HEK293 (cell line): ENCODE measurements at regions not wholly inside any gene's neighbourhood (a gene's known extent, or its start where the extent isn't known, plus 50 kb on each side); places are given as distances from the start of the nearest gene placed in this dataset.

ENCODE experiments used
- CTCF ChIA-PET: fragments of 350-600 bp; formaldehyde crosslinking; extraction: SDS; loops from one replicate; lab custom pipeline; 2021; ENCODE audit warnings: antibody characterized with exemption; lab: Yijun Ruan, JAX
- POLR2A ChIA-PET: fragments of 300-600 bp; formaldehyde crosslinking; extraction: SDS; loops from one replicate; lab custom pipeline; 2020; ENCODE audit warnings: antibody characterized with exemption, inconsistent platforms; lab: Yijun Ruan, JAX
- H3K27ac ChIP-seq: fragments of 200-500 bp; sonication (Bioruptor generic); 2 replicates; pipeline ENCODE4 v1.5.1; 2014; ENCODE audit warnings: low read depth, low read length, control low read depth, inconsistent platforms; ENCODE audit errors: extremely low read depth
- H3K36me3 ChIP-seq, 2 experiments: fragments of 200-500 bp in 1 of 2; sonication (Bioruptor generic) in 1 of 2; 1 replicate in 1 of 2; 2 replicates in 1 of 2; pipeline ENCODE4 v1.5.1; 2014 to 2017; ENCODE audit warnings: inconsistent platforms in 2 of 2, low read length in 2 of 2; ENCODE audit not compliant: control insufficient read depth in 2 of 2, insufficient read depth in 1 of 2
- H3K4me1 ChIP-seq: fragments of 200-500 bp; sonication (Bioruptor generic); 2 replicates; pipeline ENCODE4 v1.5.1; 2014; ENCODE audit warnings: mild to moderate bottlenecking, low read length, inconsistent platforms; ENCODE audit not compliant: control insufficient read depth, insufficient read depth
- H3K4me3 ChIP-seq: 2 replicates; pipeline ENCODE4 v1.5.1; 2011; ENCODE audit warnings: low read depth, mild to moderate bottlenecking, control low read depth, low read length, moderate library complexity
- H3K9me3 ChIP-seq: fragments of 200-500 bp; sonication (Bioruptor generic); 2 replicates; pipeline ENCODE4 v1.5.1; 2014; ENCODE audit warnings: low read depth, low read length, inconsistent platforms; ENCODE audit not compliant: control insufficient read depth, insufficient read depth
- EGR2 ChIP-seq: fragments of 450-650 bp; formaldehyde crosslinking; IDR thresholded peaks from 2 replicates; pipeline ENCODE4 v1.5.1; 2016; ENCODE audit warnings: low read depth, missing biosample characterization, missing genetic modification characterization
- KLF10 ChIP-seq: fragments of 450-650 bp; IDR thresholded peaks from 2 replicates; pipeline ENCODE4 v1.5.1; 2018; ENCODE audit warnings: missing biosample characterization, mild to moderate bottlenecking, missing genetic modification characterization
- KLF17 ChIP-seq: fragments of 450-650 bp; formaldehyde crosslinking; IDR thresholded peaks from 2 replicates; pipeline ENCODE4 v1.5.1; 2016; ENCODE audit warnings: missing biosample characterization, missing genetic modification characterization
- MEIS1 ChIP-seq: sonication (generic); formaldehyde crosslinking; IDR thresholded peaks from 2 replicates; pipeline ENCODE4 v1.8.1; 2022; ENCODE audit warnings: missing genetic modification reagents, mild to moderate bottlenecking, borderline replicate concordance
- ZBTB20 ChIP-seq: fragments of 450-650 bp; formaldehyde crosslinking; IDR thresholded peaks from 2 replicates; pipeline ENCODE4 v1.5.1; 2016; ENCODE audit warnings: missing biosample characterization, missing genetic modification characterization
- ZBTB8A ChIP-seq: fragments of 450-650 bp; formaldehyde crosslinking; IDR thresholded peaks from 2 replicates; pipeline ENCODE4 v1.5.1; 2016; ENCODE audit warnings: missing biosample characterization, missing genetic modification characterization
- ZNF324 ChIP-seq: fragments of 450-650 bp; formaldehyde crosslinking; IDR thresholded peaks from 2 replicates; pipeline ENCODE4 v1.5.1; 2016; ENCODE audit warnings: missing biosample characterization, missing genetic modification characterization
- ZNF37A ChIP-seq: fragments of 450-650 bp; IDR thresholded peaks from 2 replicates; pipeline ENCODE4 v1.5.1; 2018; ENCODE audit warnings: missing biosample characterization, missing genetic modification characterization
- ZNF548 ChIP-seq: fragments of 450-650 bp; formaldehyde crosslinking; IDR thresholded peaks from 2 replicates; pipeline ENCODE4 v1.5.1; 2016; ENCODE audit warnings: missing biosample characterization, missing genetic modification characterization
- ZNF561 ChIP-seq: fragments of 450-650 bp; IDR thresholded peaks from 2 replicates; pipeline ENCODE4 v1.5.1; 2018; ENCODE audit warnings: missing biosample characterization, missing genetic modification characterization, borderline replicate concordance
- ZNF610 ChIP-seq: fragments of 450-650 bp; formaldehyde crosslinking; IDR thresholded peaks from 2 replicates; pipeline ENCODE4 v1.5.1; 2016; ENCODE audit warnings: missing biosample characterization, missing genetic modification characterization, borderline replicate concordance
- ZNF792 ChIP-seq: fragments of 450-650 bp; formaldehyde crosslinking; IDR thresholded peaks from 2 replicates; pipeline ENCODE4 v1.5.1; 2016; ENCODE audit warnings: missing biosample characterization, missing genetic modification characterization
- ZSCAN5A ChIP-seq: fragments of 450-650 bp; formaldehyde crosslinking; IDR thresholded peaks from 2 replicates; pipeline ENCODE4 v1.5.1; 2016; ENCODE audit warnings: missing biosample characterization, missing genetic modification characterization
- TF ChIP-seq, protein P1 (sequence below): fragments of 450-650 bp; formaldehyde crosslinking; IDR thresholded peaks from 2 replicates; pipeline ENCODE4 v1.5.1; 2016; ENCODE audit warnings: missing biosample characterization, missing genetic modification characterization
- TF ChIP-seq, protein P2 (sequence below): fragments of 450-650 bp; formaldehyde crosslinking; IDR thresholded peaks from 2 replicates; pipeline ENCODE4 v1.5.1; 2016; ENCODE audit warnings: missing biosample characterization, missing genetic modification characterization
- TF ChIP-seq, protein P3 (sequence below): fragments of 450-650 bp; formaldehyde crosslinking; IDR thresholded peaks from 2 replicates; pipeline ENCODE4 v1.5.1; 2016; ENCODE audit warnings: missing biosample characterization, missing genetic modification characterization
- TF ChIP-seq, protein P4 (sequence below): fragments of 450-650 bp; formaldehyde crosslinking; IDR thresholded peaks from 2 replicates; pipeline ENCODE4 v1.5.1; 2016; ENCODE audit warnings: missing biosample characterization, missing genetic modification characterization, low read depth
- TF ChIP-seq, protein P5 (sequence below): fragments of 450-650 bp; formaldehyde crosslinking; IDR thresholded peaks from 2 replicates; pipeline ENCODE4 v1.5.1; 2017; ENCODE audit warnings: missing biosample characterization, missing genetic modification characterization

DNA sequence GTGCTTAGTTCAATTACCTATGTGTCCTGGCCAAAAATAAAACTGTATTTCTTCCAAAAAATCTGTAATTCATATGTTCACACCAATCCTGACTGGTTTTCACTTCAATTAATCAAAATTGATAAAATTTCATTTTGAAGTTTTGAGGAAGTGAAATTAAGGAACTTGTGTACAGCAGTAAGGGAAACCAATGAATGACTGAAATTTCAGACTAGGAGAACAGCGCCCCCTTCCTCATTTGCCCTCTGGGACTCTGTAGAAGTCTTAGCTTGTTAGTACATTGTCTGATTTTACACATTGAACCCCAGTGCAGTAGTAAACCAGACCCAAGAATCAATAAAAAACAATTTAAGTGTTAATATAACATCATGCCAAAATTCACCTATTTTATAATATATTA is 495.3 kb upstream of the AGTR1 start:
- CTCF ChIA-PET, result interaction anchor here (0.6 to 1.4 kb wide), 6 partner anchors 8 to 410 kb away, joined by 3 to 6 read pairs (median 3); no protein-coding TSS in a partner anchor
- no peaks in the 10 kb centered on the region for H3K36me3 ChIP-seq
- TF ChIP-seq ZNF324 (tag by site-specific recombination) (no peak), ZBTB20 (tag by site-specific recombination) (no peak), ZNF561 (tag by site-specific recombination) (no peak), ZNF792 (tag by site-specific recombination) (no peak), ZNF610 (tag by site-specific recombination) (no peak), ZNF548 (tag by site-specific recombination) (no peak), EGR2 (tag by site-specific recombination) (no peak), KLF17 (no peak), ZSCAN5A (no peak), ZBTB8A (tag by site-specific recombination) (no peak), MEIS1 (CRISPR knock-in tag) (no peak), KLF10 (tag by site-specific recombination) (no peak), ZNF37A (tag by site-specific recombination) (no peak)
- TF ChIP-seq, protein P1, sequence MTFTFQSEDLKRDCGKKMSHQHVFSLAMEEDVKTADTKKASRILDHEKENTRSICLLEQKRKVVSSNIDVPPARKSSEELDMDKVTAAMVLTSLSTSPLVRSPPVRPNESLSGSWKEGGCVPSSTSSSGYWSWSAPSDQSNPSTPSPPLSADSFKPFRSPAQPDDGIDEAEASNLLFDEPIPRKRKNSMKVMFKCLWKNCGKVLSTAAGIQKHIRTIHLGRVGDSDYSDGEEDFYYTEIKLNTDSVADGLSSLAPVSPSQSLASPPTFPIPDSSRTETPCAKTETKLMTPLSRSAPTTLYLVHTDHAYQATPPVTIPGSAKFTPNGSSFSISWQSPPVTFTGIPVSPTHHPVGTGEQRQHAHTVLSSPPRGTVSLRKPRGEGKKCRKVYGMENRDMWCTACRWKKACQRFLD, result no peak
- TF ChIP-seq, protein P2, sequence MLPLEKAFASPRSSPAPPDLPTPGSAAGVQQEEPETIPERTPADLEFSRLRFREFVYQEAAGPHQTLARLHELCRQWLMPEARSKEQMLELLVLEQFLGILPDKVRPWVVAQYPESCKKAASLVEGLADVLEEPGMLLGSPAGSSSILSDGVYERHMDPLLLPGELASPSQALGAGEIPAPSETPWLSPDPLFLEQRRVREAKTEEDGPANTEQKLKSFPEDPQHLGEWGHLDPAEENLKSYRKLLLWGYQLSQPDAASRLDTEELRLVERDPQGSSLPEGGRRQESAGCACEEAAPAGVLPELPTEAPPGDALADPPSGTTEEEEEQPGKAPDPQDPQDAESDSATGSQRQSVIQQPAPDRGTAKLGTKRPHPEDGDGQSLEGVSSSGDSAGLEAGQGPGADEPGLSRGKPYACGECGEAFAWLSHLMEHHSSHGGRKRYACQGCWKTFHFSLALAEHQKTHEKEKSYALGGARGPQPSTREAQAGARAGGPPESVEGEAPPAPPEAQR (tag by site-specific recombination), result no peak
- TF ChIP-seq, protein P3, sequence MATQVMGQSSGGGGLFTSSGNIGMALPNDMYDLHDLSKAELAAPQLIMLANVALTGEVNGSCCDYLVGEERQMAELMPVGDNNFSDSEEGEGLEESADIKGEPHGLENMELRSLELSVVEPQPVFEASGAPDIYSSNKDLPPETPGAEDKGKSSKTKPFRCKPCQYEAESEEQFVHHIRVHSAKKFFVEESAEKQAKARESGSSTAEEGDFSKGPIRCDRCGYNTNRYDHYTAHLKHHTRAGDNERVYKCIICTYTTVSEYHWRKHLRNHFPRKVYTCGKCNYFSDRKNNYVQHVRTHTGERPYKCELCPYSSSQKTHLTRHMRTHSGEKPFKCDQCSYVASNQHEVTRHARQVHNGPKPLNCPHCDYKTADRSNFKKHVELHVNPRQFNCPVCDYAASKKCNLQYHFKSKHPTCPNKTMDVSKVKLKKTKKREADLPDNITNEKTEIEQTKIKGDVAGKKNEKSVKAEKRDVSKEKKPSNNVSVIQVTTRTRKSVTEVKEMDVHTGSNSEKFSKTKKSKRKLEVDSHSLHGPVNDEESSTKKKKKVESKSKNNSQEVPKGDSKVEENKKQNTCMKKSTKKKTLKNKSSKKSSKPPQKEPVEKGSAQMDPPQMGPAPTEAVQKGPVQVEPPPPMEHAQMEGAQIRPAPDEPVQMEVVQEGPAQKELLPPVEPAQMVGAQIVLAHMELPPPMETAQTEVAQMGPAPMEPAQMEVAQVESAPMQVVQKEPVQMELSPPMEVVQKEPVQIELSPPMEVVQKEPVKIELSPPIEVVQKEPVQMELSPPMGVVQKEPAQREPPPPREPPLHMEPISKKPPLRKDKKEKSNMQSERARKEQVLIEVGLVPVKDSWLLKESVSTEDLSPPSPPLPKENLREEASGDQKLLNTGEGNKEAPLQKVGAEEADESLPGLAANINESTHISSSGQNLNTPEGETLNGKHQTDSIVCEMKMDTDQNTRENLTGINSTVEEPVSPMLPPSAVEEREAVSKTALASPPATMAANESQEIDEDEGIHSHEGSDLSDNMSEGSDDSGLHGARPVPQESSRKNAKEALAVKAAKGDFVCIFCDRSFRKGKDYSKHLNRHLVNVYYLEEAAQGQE (tag by site-specific recombination), result no peak
- TF ChIP-seq, protein P4, sequence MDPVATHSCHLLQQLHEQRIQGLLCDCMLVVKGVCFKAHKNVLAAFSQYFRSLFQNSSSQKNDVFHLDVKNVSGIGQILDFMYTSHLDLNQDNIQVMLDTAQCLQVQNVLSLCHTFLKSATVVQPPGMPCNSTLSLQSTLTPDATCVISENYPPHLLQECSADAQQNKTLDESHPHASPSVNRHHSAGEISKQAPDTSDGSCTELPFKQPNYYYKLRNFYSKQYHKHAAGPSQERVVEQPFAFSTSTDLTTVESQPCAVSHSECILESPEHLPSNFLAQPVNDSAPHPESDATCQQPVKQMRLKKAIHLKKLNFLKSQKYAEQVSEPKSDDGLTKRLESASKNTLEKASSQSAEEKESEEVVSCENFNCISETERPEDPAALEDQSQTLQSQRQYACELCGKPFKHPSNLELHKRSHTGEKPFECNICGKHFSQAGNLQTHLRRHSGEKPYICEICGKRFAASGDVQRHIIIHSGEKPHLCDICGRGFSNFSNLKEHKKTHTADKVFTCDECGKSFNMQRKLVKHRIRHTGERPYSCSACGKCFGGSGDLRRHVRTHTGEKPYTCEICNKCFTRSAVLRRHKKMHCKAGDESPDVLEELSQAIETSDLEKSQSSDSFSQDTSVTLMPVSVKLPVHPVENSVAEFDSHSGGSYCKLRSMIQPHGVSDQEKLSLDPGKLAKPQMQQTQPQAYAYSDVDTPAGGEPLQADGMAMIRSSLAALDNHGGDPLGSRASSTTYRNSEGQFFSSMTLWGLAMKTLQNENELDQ (tag by site-specific recombination), result no peak
- TF ChIP-seq, protein P5, sequence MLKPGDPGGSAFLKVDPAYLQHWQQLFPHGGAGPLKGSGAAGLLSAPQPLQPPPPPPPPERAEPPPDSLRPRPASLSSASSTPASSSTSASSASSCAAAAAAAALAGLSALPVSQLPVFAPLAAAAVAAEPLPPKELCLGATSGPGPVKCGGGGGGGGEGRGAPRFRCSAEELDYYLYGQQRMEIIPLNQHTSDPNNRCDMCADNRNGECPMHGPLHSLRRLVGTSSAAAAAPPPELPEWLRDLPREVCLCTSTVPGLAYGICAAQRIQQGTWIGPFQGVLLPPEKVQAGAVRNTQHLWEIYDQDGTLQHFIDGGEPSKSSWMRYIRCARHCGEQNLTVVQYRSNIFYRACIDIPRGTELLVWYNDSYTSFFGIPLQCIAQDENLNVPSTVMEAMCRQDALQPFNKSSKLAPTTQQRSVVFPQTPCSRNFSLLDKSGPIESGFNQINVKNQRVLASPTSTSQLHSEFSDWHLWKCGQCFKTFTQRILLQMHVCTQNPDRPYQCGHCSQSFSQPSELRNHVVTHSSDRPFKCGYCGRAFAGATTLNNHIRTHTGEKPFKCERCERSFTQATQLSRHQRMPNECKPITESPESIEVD (tag by site-specific recombination), result no peak
- TF ChIP-seq, all 188 proteins: peak for 0
- Histone ChIP-seq H3K4me1 (no peaks in the 10 kb centered on the region), H3K9me3 (no peaks in the 10 kb centered on the region), H3K27ac (no peak overlapping the region), H3K4me3 (no peak overlapping the region)
- POLR2A ChIA-PET, result no interaction called here
